IMR-90 (cell line): ENCODE measurements at regions not wholly inside any gene's neighbourhood (a gene's known extent, or its start where the extent isn't known, plus 50 kb on each side); places are given as distances from the start of the nearest gene placed in this dataset.

Source experiments
- ATAC-seq: fragments of 200-7000 bp; cut with Tn5 transposase; 2 replicates; pipeline ENCODE4 v1.9.1; 2020; ENCODE audit warnings: low read depth, mild to moderate bottlenecking, moderate library complexity
- BruUV-seq: library from RNA; stranded (reverse); fragments of 400-500 nt; replicated peaks from 2 replicates; lab custom pipeline; 2021; lab: Mats Ljungman, UMichigan
- CTCF ChIA-PET: fragments of 300-600 bp; formaldehyde crosslinking; extraction: SDS; loops from one replicate; lab custom pipeline; 2021; ENCODE audit warnings: antibody characterized with exemption; lab: Yijun Ruan, JAX
- POLR2A ChIA-PET: fragments of 300-600 bp; sonication (Branson Sonifier 250); formaldehyde crosslinking; loops from one replicate; lab custom pipeline; 2022; ENCODE audit warnings: antibody characterized with exemption; ENCODE audit not compliant: unreplicated experiment; lab: Charles Lee
- DNase-seq: peaks from one replicate; pipeline ENCODE4 v3.0.0; 2013
- H2AFZ ChIP-seq: replicated peaks from 2 replicates; pipeline ENCODE3; 2013; ENCODE audit warnings: low read length, mild to moderate bottlenecking; ENCODE audit not compliant: poor library complexity
- H2AK5ac ChIP-seq: 2 replicates; pipeline ENCODE4 v1.6.1; 2013; ENCODE audit warnings: low read depth, low read length, inconsistent platforms
- H2AK9ac ChIP-seq: replicated peaks from 2 replicates; pipeline ENCODE3; 2013; ENCODE audit warnings: mild to moderate bottlenecking, low read depth, low read length, moderate library complexity; ENCODE audit not compliant: poor library complexity
- H2BK120ac ChIP-seq: 2 replicates; pipeline ENCODE4 v1.6.1; 2013; ENCODE audit warnings: low read depth, low read length, inconsistent platforms
- H2BK15ac ChIP-seq: 3 replicates; pipeline ENCODE4 v1.6.1; 2013; ENCODE audit warnings: low read depth, low read length, inconsistent platforms
- H2BK20ac ChIP-seq: 2 replicates; pipeline ENCODE4 v1.6.1; 2013; ENCODE audit warnings: low read depth, mild to moderate bottlenecking, inconsistent platforms, low read length, moderate library complexity
- H2BK5ac ChIP-seq: 2 replicates; pipeline ENCODE4 v1.6.1; 2013; ENCODE audit warnings: mild to moderate bottlenecking, low read depth, low read length, inconsistent platforms; ENCODE audit not compliant: poor library complexity, severe bottlenecking
- H3K14ac ChIP-seq: replicated peaks from 2 replicates; pipeline ENCODE4 v1.6.1; 2013; ENCODE audit warnings: low read depth, low read length, inconsistent platforms
- H3K18ac ChIP-seq: 2 replicates; pipeline ENCODE4 v1.6.1; 2013; ENCODE audit warnings: low read depth, low read length, control low read depth
- H3K23ac ChIP-seq: 2 replicates; pipeline ENCODE4 v1.6.1; 2013; ENCODE audit warnings: low read depth, low read length, inconsistent platforms
- H3K27ac ChIP-seq: 2 replicates; pipeline ENCODE4 v1.5.1; 2013; ENCODE audit warnings: mild to moderate bottlenecking, control low read depth, low read length; ENCODE audit not compliant: insufficient read depth
- H3K27me3 ChIP-seq: 2 replicates; pipeline ENCODE4 v1.6.1; 2013; ENCODE audit warnings: low read length; ENCODE audit not compliant: control insufficient read depth, insufficient read depth
- H3K36me3 ChIP-seq: 2 replicates; pipeline ENCODE4 v1.6.1; 2013; ENCODE audit warnings: low read length, mixed read lengths; ENCODE audit not compliant: control insufficient read depth, insufficient read depth
- H3K4ac ChIP-seq: 2 replicates; pipeline ENCODE4 v1.6.1; 2013; ENCODE audit warnings: low read depth, low read length, inconsistent platforms
- H3K4me1 ChIP-seq: 2 replicates; pipeline ENCODE4 v1.6.1; 2013; ENCODE audit warnings: low read length, mixed read lengths; ENCODE audit not compliant: control insufficient read depth, insufficient read depth
- H3K4me2 ChIP-seq: 2 replicates; pipeline ENCODE4 v1.6.1; 2013; ENCODE audit warnings: low read depth, mild to moderate bottlenecking, control low read depth, low read length, moderate library complexity
- H3K4me3 ChIP-seq: 2 replicates; pipeline ENCODE4 v1.5.1; 2013; ENCODE audit warnings: low read depth, mild to moderate bottlenecking, control low read depth, low read length, moderate library complexity; ENCODE audit not compliant: insufficient read depth
- H3K56ac ChIP-seq: 2 replicates; pipeline ENCODE4 v1.6.1; 2013; ENCODE audit warnings: low read length, inconsistent platforms; ENCODE audit not compliant: insufficient read depth; ENCODE audit errors: extremely low read depth
- H3K79me1 ChIP-seq, 2 experiments: 2 replicates each; pipeline ENCODE4 v1.6.1; 2013; ENCODE audit warnings: low read length in 2 of 2, inconsistent platforms in 1 of 2, low read depth in 1 of 2
- H3K9ac ChIP-seq: 2 replicates; pipeline ENCODE4 v1.6.1; 2013; ENCODE audit warnings: low read depth, low read length, control low read depth
- H3K9me1 ChIP-seq: 2 replicates; pipeline ENCODE4 v1.6.1; 2013; ENCODE audit warnings: low read length, inconsistent platforms; ENCODE audit not compliant: insufficient read depth
- H3K9me3 ChIP-seq: 2 replicates; pipeline ENCODE4 v1.6.1; 2013; ENCODE audit warnings: low read length; ENCODE audit not compliant: control insufficient read depth, insufficient read depth
- H4K20me1 ChIP-seq: 2 replicates; pipeline ENCODE4 v1.6.1; 2013; ENCODE audit warnings: low read length, inconsistent platforms; ENCODE audit not compliant: insufficient read depth
- H4K5ac ChIP-seq: 2 replicates; pipeline ENCODE4 v1.6.1; 2013; ENCODE audit warnings: mild to moderate bottlenecking, low read depth, low read length, control low read depth
- H4K8ac ChIP-seq, 2 experiments: 2 replicates each; pipeline ENCODE4 v1.6.1; 2013; ENCODE audit warnings: low read depth in 2 of 2, low read length in 2 of 2, control low read depth in 1 of 2, inconsistent platforms in 1 of 2
- H4K91ac ChIP-seq: 2 replicates; pipeline ENCODE4 v1.6.1; 2013; ENCODE audit warnings: low read depth, low read length, inconsistent platforms; ENCODE audit not compliant: insufficient read depth
- BHLHE40 ChIP-seq: fragments of 150-350 bp; IDR thresholded peaks from 2 replicates; pipeline ENCODE4 v1.6.1; 2016; ENCODE audit warnings: mild to moderate bottlenecking, low read depth, low read length
- CEBPB ChIP-seq: IDR thresholded peaks from 2 replicates; pipeline ENCODE4 v1.6.1; 2012; ENCODE audit warnings: low read depth, low read length, improper control_type of control experiment
- FOS ChIP-seq: fragments of 150-350 bp; IDR thresholded peaks from 2 replicates; pipeline ENCODE4 v1.6.1; 2016; ENCODE audit warnings: low read depth, low read length
- MAFK ChIP-seq: IDR thresholded peaks from 2 replicates; pipeline ENCODE4 v1.6.1; 2012; ENCODE audit warnings: low read depth, low read length, improper control_type of control experiment
- MAZ ChIP-seq: IDR thresholded peaks from 2 replicates; pipeline ENCODE4 v1.6.1; 2012; ENCODE audit warnings: low read depth, mild to moderate bottlenecking, low read length, improper control_type of control experiment, moderate library complexity, borderline replicate concordance
- MXI1 ChIP-seq: IDR thresholded peaks from 2 replicates; pipeline ENCODE4 v1.6.1; 2012; ENCODE audit warnings: low read depth, mild to moderate bottlenecking, low read length, moderate library complexity, borderline replicate concordance
- NFE2L2 ChIP-seq: fragments of 150-350 bp; IDR thresholded peaks from 2 replicates; pipeline ENCODE4 v1.6.1; 2016; ENCODE audit warnings: low read depth, mild to moderate bottlenecking, low read length
- POLR2A ChIP-seq: IDR thresholded peaks from 2 replicates; pipeline ENCODE4 v1.6.1; 2012; ENCODE audit warnings: mild to moderate bottlenecking, low read depth, low read length
- RAD21 ChIP-seq: IDR thresholded peaks from 2 replicates; pipeline ENCODE4 v1.6.1; 2012; ENCODE audit warnings: low read length, improper control_type of control experiment
- RCOR1 ChIP-seq: IDR thresholded peaks from 2 replicates; pipeline ENCODE4 v1.6.1; 2012; ENCODE audit warnings: mild to moderate bottlenecking, low read length, improper control_type of control experiment; ENCODE audit not compliant: insufficient replicate concordance
- RFX5 ChIP-seq: IDR thresholded peaks from 2 replicates; pipeline ENCODE4 v1.8.0; 2012; ENCODE audit warnings: low read depth, mild to moderate bottlenecking, low read length, moderate library complexity
- SMC3 ChIP-seq: fragments of 150-350 bp; IDR thresholded peaks from 2 replicates; pipeline ENCODE4 v1.6.1; 2016; ENCODE audit warnings: low read depth, mild to moderate bottlenecking, antibody characterized with exemption, low read length, moderate library complexity
- WGBS, 2 experiments: methylation state at CpG; one replicate each; pipeline versions ENCODE4 v1.1.5 to v1.1.7; 2013; ENCODE audit warnings: missing lambda C conversion rate in 2 of 2; ENCODE audit not compliant: insufficient read length in 1 of 2; ENCODE audit errors: extremely low coverage in 2 of 2; 5-methylcytosine and 5-hydroxymethylcytosine counted together
- dilution Hi-C: fragments of 300-500 bp; cut with HindIII; formaldehyde crosslinking; loops from one replicate; pipeline ENCODE4 v1.14.3; 2018; ENCODE audit warnings: low sequenced_read_pairs; ENCODE audit not compliant: unreplicated experiment
- in situ Hi-C: fragments of 300-500 bp; cut with MboI; formaldehyde crosslinking; loops from 3 replicates; pipeline ENCODE4 v1.14.3; 2019; ENCODE audit warnings: low sequenced_read_pairs, inconsistent platforms, mixed read lengths
- intact Hi-C: fragments of 100-400 bp; cut with micrococcal nuclease; formaldehyde crosslinking; loops from 2 replicates; pipeline ENCODE4 v1.10.0; 2022
- TF ChIP-seq, protein P1 (sequence below): conservative IDR thresholded peaks from 2 replicates; pipeline ENCODE4 v1.5.1; 2012; ENCODE audit warnings: mild to moderate bottlenecking, low read depth, low read length, improper control_type of control experiment
- TF ChIP-seq, protein P2 (sequence below): fragments of 150-350 bp; IDR thresholded peaks from 2 replicates; pipeline ENCODE4 v1.6.1; 2016; ENCODE audit warnings: low read depth, mild to moderate bottlenecking, low read length, moderate library complexity, borderline replicate concordance
- TF ChIP-seq, protein P3 (sequence below): fragments of 150-350 bp; IDR thresholded peaks from 2 replicates; pipeline ENCODE4 v1.6.1; 2017; ENCODE audit warnings: mild to moderate bottlenecking, antibody characterized with exemption, low read length, low read depth

DNA sequence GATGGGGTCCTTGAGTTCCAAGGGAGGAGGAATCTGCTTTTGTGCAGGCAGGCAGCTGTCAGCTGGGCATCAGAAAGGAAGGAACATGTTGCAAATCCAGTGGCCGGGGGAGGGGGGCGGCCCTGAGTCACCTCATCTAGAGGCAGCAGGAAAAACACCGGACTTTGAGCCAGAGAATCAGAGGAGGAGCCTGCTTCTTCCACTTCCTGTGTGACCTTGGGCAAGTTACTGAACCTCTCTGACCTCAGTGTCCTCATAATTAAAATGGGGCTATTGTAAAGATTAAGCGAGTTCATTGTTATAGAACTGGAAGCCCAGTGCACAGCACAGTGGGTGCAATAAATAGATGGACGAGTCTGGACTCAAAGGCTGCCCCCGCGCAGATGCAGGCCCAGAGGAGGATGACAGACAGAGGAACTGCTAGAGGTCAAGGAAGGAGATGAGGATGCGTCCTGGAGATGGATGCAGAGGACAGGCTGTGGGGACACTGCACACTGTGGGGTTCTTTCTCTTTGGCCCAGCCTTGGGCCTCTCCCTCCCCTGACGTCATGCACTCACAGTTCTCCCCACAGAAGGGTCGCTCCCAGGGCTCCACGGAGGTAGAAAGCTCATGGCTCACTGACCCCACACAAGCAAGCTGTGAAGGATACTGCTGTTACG, 714.3 kb downstream of the MATN1 start:
- Histone ChIP-seq H3K4me2 (no peak overlapping the region), H2BK5ac (no peak overlapping the region), H4K8ac (no peak overlapping the region), H2BK120ac (no peak overlapping the region), H3K9me3 (no peaks in the 10 kb centered on the region), H3K4ac (no peak overlapping the region), H4K5ac (no peak overlapping the region), H3K36me3 (no peaks in the 10 kb centered on the region), H3K27ac (no peak overlapping the region), H4K91ac (no peak overlapping the region), H2AK9ac (no peak overlapping the region), H2AFZ (no peak overlapping the region), H2AK5ac (no peak overlapping the region), H3K9ac (no peak overlapping the region), H3K18ac (no peak overlapping the region), H3K27me3 (no peaks in the 10 kb centered on the region; the same call in 1 of the 2 replicates), H2BK15ac (no peak overlapping the region), H3K9me1 (no peaks in the 10 kb centered on the region), H3K4me1 (no peaks in the 10 kb centered on the region), H4K20me1 (no peaks in the 10 kb centered on the region), H2BK20ac (no peak overlapping the region), H3K4me3 (no peak overlapping the region), H3K79me1 (no peaks in the 10 kb centered on the region), H3K56ac (no peak overlapping the region), H3K23ac (no peak overlapping the region), H3K14ac (no peak overlapping the region)
- intact Hi-C loops (no loop called here), dilution Hi-C loops (no loop called here), in situ Hi-C loops (no loop called here)
- ChIA-PET CTCF (no interaction called here), POLR2A (no interaction called here)
- DNase-seq (no peak), ATAC-seq (no peak)
- no peak for TF ChIP-seq MAZ
- TF ChIP-seq FOS: no peak
- TF ChIP-seq SMC3: no peak
- TF ChIP-seq, protein P1, sequence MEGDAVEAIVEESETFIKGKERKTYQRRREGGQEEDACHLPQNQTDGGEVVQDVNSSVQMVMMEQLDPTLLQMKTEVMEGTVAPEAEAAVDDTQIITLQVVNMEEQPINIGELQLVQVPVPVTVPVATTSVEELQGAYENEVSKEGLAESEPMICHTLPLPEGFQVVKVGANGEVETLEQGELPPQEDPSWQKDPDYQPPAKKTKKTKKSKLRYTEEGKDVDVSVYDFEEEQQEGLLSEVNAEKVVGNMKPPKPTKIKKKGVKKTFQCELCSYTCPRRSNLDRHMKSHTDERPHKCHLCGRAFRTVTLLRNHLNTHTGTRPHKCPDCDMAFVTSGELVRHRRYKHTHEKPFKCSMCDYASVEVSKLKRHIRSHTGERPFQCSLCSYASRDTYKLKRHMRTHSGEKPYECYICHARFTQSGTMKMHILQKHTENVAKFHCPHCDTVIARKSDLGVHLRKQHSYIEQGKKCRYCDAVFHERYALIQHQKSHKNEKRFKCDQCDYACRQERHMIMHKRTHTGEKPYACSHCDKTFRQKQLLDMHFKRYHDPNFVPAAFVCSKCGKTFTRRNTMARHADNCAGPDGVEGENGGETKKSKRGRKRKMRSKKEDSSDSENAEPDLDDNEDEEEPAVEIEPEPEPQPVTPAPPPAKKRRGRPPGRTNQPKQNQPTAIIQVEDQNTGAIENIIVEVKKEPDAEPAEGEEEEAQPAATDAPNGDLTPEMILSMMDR: no peak
- TF ChIP-seq RFX5: no peak
- TF ChIP-seq BHLHE40: no peak
- no peak for TF ChIP-seq MXI1
- TF ChIP-seq, protein P2, sequence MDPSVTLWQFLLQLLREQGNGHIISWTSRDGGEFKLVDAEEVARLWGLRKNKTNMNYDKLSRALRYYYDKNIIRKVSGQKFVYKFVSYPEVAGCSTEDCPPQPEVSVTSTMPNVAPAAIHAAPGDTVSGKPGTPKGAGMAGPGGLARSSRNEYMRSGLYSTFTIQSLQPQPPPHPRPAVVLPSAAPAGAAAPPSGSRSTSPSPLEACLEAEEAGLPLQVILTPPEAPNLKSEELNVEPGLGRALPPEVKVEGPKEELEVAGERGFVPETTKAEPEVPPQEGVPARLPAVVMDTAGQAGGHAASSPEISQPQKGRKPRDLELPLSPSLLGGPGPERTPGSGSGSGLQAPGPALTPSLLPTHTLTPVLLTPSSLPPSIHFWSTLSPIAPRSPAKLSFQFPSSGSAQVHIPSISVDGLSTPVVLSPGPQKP: no peak
- TF ChIP-seq POLR2A: no peak
- no peak for TF ChIP-seq RAD21
- TF ChIP-seq MAFK: no peak
- TF ChIP-seq, protein P3, sequence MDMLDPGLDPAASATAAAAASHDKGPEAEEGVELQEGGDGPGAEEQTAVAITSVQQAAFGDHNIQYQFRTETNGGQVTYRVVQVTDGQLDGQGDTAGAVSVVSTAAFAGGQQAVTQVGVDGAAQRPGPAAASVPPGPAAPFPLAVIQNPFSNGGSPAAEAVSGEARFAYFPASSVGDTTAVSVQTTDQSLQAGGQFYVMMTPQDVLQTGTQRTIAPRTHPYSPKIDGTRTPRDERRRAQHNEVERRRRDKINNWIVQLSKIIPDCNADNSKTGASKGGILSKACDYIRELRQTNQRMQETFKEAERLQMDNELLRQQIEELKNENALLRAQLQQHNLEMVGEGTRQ: no peak
- no peak for TF ChIP-seq CEBPB
- no peak for TF ChIP-seq NFE2L2
- TF ChIP-seq RCOR1: no peak
- BruUV-seq: no TSS peak
- WGBS, 2 experiments: no CpG with 5 or more reads among the region's 12 CpGs
